ENCODE measurements at regions not wholly inside any gene's neighbourhood (a gene's known extent, or its start where the extent isn't known, plus 50 kb on each side); places are given as distances from the start of the nearest gene placed in this dataset.
A peak's percentile ranks its signal among the peaks of the same experiment; 100 is the strongest.
"Not testable (repeated sequence)": the region's sequence is repeated elsewhere in the genome, so short reads cannot be mapped to it uniquely, and the experiment has no call there.

- WGBS, 2 donors: 91 to 92% methylated on average over 3 of the region's 3 CpGs
Observed at GRCh38 chr15:85277847-85278370, 102.5 kb upstream of the AKAP13 start.

DNA sequence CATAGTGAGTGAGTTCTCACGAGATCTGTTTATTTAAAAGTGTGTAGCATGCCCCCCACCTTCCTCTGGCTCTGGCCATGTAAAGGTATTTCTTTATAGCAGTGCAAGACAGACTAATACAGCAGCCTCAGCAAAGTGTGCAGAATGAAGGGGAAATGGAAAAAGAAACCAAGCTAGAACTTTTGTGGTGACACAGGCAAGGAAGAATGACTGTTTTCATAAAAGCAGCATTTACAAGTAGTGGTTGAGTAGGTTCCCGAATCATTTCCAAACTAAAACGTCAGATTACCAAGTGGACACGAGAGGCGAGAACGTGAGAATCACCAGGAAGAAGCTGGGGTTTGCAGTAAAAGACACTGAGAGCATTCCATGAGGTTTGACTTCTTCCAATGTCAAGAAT lies 100.2 kb upstream of the AKAP13 start:
- Histone ChIP-seq H3K27ac (no peak overlapping the region), H3K27me3 (no peaks in the 10 kb centered on the region), H3K4me3 (no peak overlapping the region), H3K9me3 (no peaks in the 10 kb centered on the region), H3K4me1 (peaks cover 0 to 6% (median 1%) of the 10 kb centered on the region in 4 donors), H3K36me3 (no peaks in the 10 kb centered on the region)
- 78 to 82% methylated on average over 6 of the region's 6 CpGs for WGBS, 2 donors
- DNase-seq: no peak
- TF ChIP-seq EP300 (IDR thresholded peaks at IDR 0.05) (no peak), POLR2A (IDR thresholded peaks at IDR 0.05) (no peak), CTCF (IDR thresholded peaks at IDR 0.05) (no peak), POLR2AphosphoS5 (IDR thresholded peaks at IDR 0.05) (no peak)
- ATAC-seq (ENCODE audit: low FRiP score in 2 of 2): no peak

More at GRCh38 chr15:85277847-85278370, 102.5 kb upstream of the AKAP13 start:
- Histone ChIP-seq H3K4me1 (peaks cover 0 to 6% (median 1%) of the 10 kb centered on the region in 4 donors), H3K4me3 (no peak overlapping the region), H3K27me3 (no peaks in the 10 kb centered on the region), H3K9me3 (no peaks in the 10 kb centered on the region), H3K36me3 (no peaks in the 10 kb centered on the region), H3K27ac (no peak overlapping the region)
- ATAC-seq (ENCODE audit: low FRiP score in 2 of 2): no peak
- no peak for DNase-seq
- no peak for TF ChIP-seq POLR2A (IDR thresholded peaks at IDR 0.05)
- TF ChIP-seq EP300 (IDR thresholded peaks at IDR 0.05): no peak
- TF ChIP-seq POLR2AphosphoS5 (IDR thresholded peaks at IDR 0.05): no peak
- no peak for TF ChIP-seq CTCF (IDR thresholded peaks at IDR 0.05)

DNA sequence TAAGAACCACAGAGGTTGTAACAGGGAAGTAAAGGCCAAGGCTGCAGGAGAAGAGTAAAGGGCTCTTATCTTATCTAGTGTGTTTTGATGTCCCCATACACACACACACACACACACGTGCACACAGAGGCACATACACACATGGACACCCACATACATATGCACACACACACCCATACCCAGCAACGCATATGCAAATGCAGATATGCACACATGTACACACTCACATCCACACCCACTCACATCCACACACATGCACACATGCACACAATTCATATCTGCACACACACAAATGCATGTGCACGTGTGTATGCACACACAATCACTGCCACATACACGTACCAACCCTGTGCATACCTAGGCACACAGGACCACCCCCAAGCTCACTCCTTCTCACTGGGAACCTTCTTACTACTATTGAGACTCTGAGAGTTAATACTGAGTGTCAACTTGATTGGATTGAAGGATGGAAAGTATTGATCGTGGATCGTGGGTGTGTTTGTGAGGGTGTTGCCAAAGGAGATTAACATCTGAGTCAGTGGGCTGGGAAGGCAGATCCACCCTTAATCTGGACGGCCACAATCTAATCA lies 99.0 kb upstream of the AKAP13 start:
- Histone ChIP-seq H3K36me3 (no peaks in the 10 kb centered on the region), H3K27ac (no peak overlapping the region), H3K4me1 (peaks cover 0 to 6% (median 1%) of the 10 kb centered on the region in 4 donors), H3K9me3 (no peaks in the 10 kb centered on the region), H3K4me3 (no peak overlapping the region), H3K27me3 (no peaks in the 10 kb centered on the region)
- TF ChIP-seq EP300 (IDR thresholded peaks at IDR 0.05): no peak
- TF ChIP-seq CTCF (IDR thresholded peaks at IDR 0.05): no peak
- TF ChIP-seq POLR2AphosphoS5 (IDR thresholded peaks at IDR 0.05): no peak
- TF ChIP-seq POLR2A (IDR thresholded peaks at IDR 0.05): no peak
- 76 to 86% methylated on average over 7 of the region's 7 CpGs for WGBS, 2 donors
- ATAC-seq (ENCODE audit: low FRiP score in 2 of 2) (peak in 1 of 2 donors; percentile 45), DNase-seq (no peak)

DNA sequence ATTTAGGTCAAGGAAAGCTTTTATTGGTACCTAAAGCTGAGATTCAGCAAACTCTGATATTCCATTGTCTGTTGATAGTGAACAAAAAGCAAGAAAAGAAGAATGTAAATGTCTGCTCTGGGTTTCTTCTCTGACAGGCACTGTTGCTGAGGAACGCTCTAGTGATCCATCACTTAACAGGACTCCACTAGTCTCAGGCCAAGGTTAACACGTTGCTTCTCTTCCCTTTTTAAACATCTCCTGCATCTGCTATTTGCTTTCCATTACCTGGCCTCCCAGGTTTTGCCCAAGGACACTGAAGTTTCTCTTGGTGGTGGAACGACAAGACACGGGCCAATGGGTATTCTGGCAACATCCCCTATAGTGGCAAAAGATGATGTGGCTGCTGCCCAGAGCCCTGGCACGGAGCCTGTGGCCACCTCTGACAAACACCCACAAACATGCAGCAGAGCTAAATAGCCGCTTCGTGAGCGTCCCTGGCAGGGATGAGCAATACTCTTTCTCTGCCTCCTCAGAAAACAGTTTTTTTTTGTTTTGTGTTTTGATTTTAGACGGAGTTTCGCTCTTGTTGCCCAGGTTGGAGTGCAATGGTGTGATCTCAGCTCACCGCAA lies 97.8 kb upstream of the AKAP13 start:
- TF ChIP-seq CTCF (IDR thresholded peaks at IDR 0.05) (no peak), EP300 (IDR thresholded peaks at IDR 0.05) (no peak), POLR2AphosphoS5 (IDR thresholded peaks at IDR 0.05) (no peak), POLR2A (IDR thresholded peaks at IDR 0.05) (no peak)
- Histone ChIP-seq H3K27me3 (no peaks in the 10 kb centered on the region), H3K27ac (no peak overlapping the region), H3K4me3 (no peak overlapping the region), H3K36me3 (no peaks in the 10 kb centered on the region), H3K4me1 (peaks cover 0 to 6% (median 0%) of the 10 kb centered on the region in 4 donors), H3K9me3 (no peaks in the 10 kb centered on the region)
- DNase-seq: no peak
- ATAC-seq (ENCODE audit: low FRiP score in 2 of 2): no peak
- 74 to 76% methylated on average over 11 of the region's 11 CpGs for WGBS, 2 donors

GRCh38 chr15:85283815-85284214 lies 96.6 kb upstream of the AKAP13 start:
- not testable (repeated sequence) for DNase-seq; H3K4me1 ChIP-seq; H3K9me3 ChIP-seq; H3K36me3 ChIP-seq; H3K4me3 ChIP-seq; H3K27me3 ChIP-seq; H3K27ac ChIP-seq; ATAC-seq (ENCODE audit: low FRiP score in 2 of 2)
- WGBS, 2 donors: 43% methylated on average over 1 of the region's 5 CpGs; no CpG with 5 or more reads in 1 of the 2 donors

All from upper lobe of left lung (tissue), 6 donors.